ENCODE measurements at regions not wholly inside any gene's neighbourhood (a gene's known extent, or its start where the extent isn't known, plus 50 kb on each side); places are given as distances from the start of the nearest gene placed in this dataset.

DNA sequence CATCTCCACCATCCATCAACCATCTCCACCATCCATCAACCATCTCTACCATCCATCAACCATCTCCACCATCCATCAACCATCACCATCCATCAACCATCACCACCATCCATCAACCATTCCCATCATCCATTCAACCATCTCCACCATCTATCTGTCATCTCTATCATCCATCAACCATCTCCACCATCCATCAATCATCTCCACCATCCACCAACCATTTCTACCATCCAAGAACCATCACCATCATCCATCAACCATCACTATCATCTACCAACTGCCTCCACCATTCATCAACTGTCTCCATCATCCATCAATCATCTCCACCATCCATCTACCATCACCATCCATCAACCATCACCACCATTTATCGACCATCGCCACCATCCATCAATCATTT lies 78.8 kb upstream of the CDH4 start:
- DNase-seq (ENCODE audit: low read depth): no peak
- TF ChIP-seq, protein P1, sequence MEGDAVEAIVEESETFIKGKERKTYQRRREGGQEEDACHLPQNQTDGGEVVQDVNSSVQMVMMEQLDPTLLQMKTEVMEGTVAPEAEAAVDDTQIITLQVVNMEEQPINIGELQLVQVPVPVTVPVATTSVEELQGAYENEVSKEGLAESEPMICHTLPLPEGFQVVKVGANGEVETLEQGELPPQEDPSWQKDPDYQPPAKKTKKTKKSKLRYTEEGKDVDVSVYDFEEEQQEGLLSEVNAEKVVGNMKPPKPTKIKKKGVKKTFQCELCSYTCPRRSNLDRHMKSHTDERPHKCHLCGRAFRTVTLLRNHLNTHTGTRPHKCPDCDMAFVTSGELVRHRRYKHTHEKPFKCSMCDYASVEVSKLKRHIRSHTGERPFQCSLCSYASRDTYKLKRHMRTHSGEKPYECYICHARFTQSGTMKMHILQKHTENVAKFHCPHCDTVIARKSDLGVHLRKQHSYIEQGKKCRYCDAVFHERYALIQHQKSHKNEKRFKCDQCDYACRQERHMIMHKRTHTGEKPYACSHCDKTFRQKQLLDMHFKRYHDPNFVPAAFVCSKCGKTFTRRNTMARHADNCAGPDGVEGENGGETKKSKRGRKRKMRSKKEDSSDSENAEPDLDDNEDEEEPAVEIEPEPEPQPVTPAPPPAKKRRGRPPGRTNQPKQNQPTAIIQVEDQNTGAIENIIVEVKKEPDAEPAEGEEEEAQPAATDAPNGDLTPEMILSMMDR (conservative IDR thresholded peaks at IDR 0.05; ENCODE audit: control insufficient read depth, insufficient read depth, low read depth, low read length): no peak
- no peak overlapping the region for H3K4me3 ChIP-seq (ENCODE audit: control insufficient read depth, low read depth, low read length)

DNA sequence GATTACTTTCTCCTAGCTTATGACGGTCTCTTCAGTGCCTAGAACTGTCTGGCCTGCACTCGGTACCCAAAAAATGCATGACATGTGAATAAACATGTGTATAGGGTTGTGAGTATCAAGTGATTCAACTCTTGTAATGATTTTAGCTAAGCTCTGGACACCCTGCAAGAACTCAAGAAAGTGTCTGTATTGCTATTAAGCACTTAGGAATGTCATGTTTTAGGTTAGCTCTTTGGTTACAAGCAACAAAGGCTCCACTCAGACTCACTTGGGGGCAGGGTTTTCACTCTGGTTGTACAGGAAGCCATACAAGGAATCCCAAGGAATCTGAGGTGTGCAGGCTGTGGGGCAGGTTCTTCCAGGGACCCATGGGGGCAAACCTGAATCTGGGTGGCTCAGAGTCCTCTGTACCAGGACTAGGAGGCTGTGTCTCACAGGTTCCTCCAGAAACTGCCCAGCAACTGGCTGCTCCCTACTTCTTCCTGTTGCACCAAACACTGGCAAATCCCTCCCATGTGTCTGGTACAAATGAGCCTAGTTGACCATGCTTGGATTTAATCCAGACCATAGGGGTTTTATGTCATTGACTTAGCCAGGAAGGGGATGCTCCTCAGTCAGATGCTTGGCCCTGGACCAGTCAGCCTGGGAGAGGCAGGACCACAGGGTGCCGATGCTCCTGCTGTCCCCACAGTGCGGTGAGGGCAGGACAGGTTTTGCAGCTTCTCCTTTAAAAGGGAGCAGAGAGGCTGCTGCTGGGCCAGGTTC lies 77.9 kb upstream of the CDH4 start:
- H3K4me3 ChIP-seq (ENCODE audit: control insufficient read depth, low read depth, low read length): no peak overlapping the region
- no peak for DNase-seq (ENCODE audit: low read depth)
- TF ChIP-seq, protein P1 (conservative IDR thresholded peaks at IDR 0.05; ENCODE audit: control insufficient read depth, insufficient read depth, low read depth, low read length): no peak

- TF ChIP-seq, protein P1 (conservative IDR thresholded peaks at IDR 0.05; ENCODE audit: control insufficient read depth, insufficient read depth, low read depth, low read length): no peak
- DNase-seq (ENCODE audit: low read depth): no peak
- H3K4me3 ChIP-seq (ENCODE audit: control insufficient read depth, low read depth, low read length): no peak overlapping the region
Measured at GRCh38 chr20:61176874-61177273, 75.2 kb upstream of the CDH4 start.

- H3K4me3 ChIP-seq (ENCODE audit: control insufficient read depth, low read depth, low read length): no peak overlapping the region
- no peak for DNase-seq (ENCODE audit: low read depth)
- TF ChIP-seq, protein P1 (conservative IDR thresholded peaks at IDR 0.05; ENCODE audit: control insufficient read depth, insufficient read depth, low read depth, low read length): no peak
Measured at GRCh38 chr20:61178551-61179071, 73.5 kb upstream of the CDH4 start.

DNA sequence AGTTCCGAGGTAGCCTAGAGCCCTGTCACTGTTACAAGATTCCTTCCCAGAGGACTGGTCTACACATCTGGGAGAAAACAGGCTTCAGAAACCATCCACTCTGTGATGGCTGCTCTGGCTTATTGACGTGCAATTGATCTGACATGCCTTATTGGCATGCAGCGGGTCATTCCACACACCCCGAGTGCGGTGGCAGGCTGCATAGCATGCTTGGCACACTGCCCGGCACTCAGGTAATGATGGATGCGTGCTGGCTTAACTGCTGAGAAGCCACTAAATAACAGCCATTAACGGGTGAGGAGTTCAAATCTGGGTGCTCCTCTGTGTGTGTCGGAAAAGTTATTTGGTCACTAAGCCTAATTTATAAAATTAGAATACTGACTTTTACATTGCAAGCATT lies 67.9 kb upstream of the CDH4 start:
- TF ChIP-seq, protein P1 (conservative IDR thresholded peaks at IDR 0.05; ENCODE audit: control insufficient read depth, insufficient read depth, low read depth, low read length): no peak
- DNase-seq (ENCODE audit: low read depth): no peak
- H3K4me3 ChIP-seq (ENCODE audit: control insufficient read depth, low read depth, low read length): no peak overlapping the region

GRCh38 chr20:61185181-61185580 lies 66.9 kb upstream of the CDH4 start:
- no peak overlapping the region for H3K4me3 ChIP-seq (ENCODE audit: control insufficient read depth, low read depth, low read length)
- TF ChIP-seq, protein P1 (conservative IDR thresholded peaks at IDR 0.05; ENCODE audit: control insufficient read depth, insufficient read depth, low read depth, low read length): no peak
- no peak for DNase-seq (ENCODE audit: low read depth)

All from fibroblast of mammary gland (primary cell).